GM13976 (cell line): ENCODE measurements at regions not wholly inside any gene's neighbourhood (a gene's known extent, or its start where the extent isn't known, plus 50 kb on each side); places are given as distances from the start of the nearest gene placed in this dataset.

Experiments used
- DNase-seq: peaks from one replicate; pipeline ENCODE4 v3.0.0; 2012; ENCODE audit warnings: low spot score
- CTCF ChIP-seq: IDR thresholded peaks from 2 replicates; pipeline ENCODE4 v1.5.1; 2012; ENCODE audit warnings: borderline replicate concordance, mild to moderate bottlenecking; ENCODE audit not compliant: insufficient read depth; ENCODE audit errors: extremely low read depth, missing control alignments, control extremely low read depth
- in situ Hi-C: fragments of 300-500 bp; cut with MboI; formaldehyde crosslinking; loops from one replicate; pipeline ENCODE4 v1.12.0; 2022; ENCODE audit warnings: low sequenced_read_pairs, mixed read lengths, inconsistent platforms; ENCODE audit not compliant: unreplicated experiment

- DNase-seq = no peak
- TF ChIP-seq CTCF = no peak
Measured at GRCh38 chr21:16992448-16992847, 520.4 kb upstream of the CXADR start.

GRCh38 chr21:16993416-16994038, 519.3 kb upstream of the CXADR start:
- DNase-seq = no peak
- in situ Hi-C loops = no loop called here
- no peak for TF ChIP-seq CTCF

More at GRCh38 chr21:16992448-16992847, 520.4 kb upstream of the CXADR start:
- in situ Hi-C loops = no loop called here

GRCh38 chr21:17002594-17003257, 510.1 kb upstream of the CXADR start:
- in situ Hi-C loops = no loop called here
- no peak for DNase-seq
- no peak for TF ChIP-seq CTCF

- TF ChIP-seq CTCF = no peak
- no peak for DNase-seq
- in situ Hi-C loops = no loop called here
Measured at GRCh38 chr21:17003258-17003615, 509.6 kb upstream of the CXADR start.

- DNase-seq = no peak
- TF ChIP-seq CTCF = no peak
- in situ Hi-C loops = no loop called here
Measured at GRCh38 chr21:17003763-17004373, 509.0 kb upstream of the CXADR start.

- DNase-seq = no peak
- no peak for TF ChIP-seq CTCF
- in situ Hi-C loops = no loop called here
Measured at GRCh38 chr21:17032141-17032655, 480.6 kb upstream of the CXADR start.
